AG04450 (cell line): ENCODE measurements at regions not wholly inside any gene's neighbourhood (a gene's known extent, or its start where the extent isn't known, plus 50 kb on each side); places are given as distances from the start of the nearest gene placed in this dataset.

Source experiments
- CTCF ChIA-PET: fragments of 300-600, 350-600 bp; formaldehyde crosslinking; extraction: SDS; loops from one replicate; lab custom pipeline; 2022; ENCODE audit warnings: antibody characterized with exemption, inconsistent platforms; lab: Charles Lee
- POLR2A ChIA-PET: fragments of 350-600 bp; formaldehyde crosslinking; extraction: SDS; loops from one replicate; lab custom pipeline; 2021; ENCODE audit warnings: antibody characterized with exemption, inconsistent platforms; lab: Yijun Ruan, JAX
- DNase-seq: peaks from one replicate; pipeline ENCODE4 v3.0.0-alpha.2; 2011; ENCODE audit warnings: low read depth, low spot score
- H3K27ac ChIP-seq: one replicate; pipeline ENCODE4 v1.5.1; 2012; ENCODE audit warnings: low read depth, low read length, control low read depth
- H3K27me3 ChIP-seq: one replicate; pipeline ENCODE4 v1.6.0; 2012; ENCODE audit warnings: low read length; ENCODE audit not compliant: control insufficient read depth, insufficient read depth
- H3K4me3 ChIP-seq: 2 replicates; pipeline ENCODE4 v1.5.1; 2011; ENCODE audit warnings: mild to moderate bottlenecking, low read depth, low read length, control low read depth
- H3K9me3 ChIP-seq: 2 replicates; pipeline ENCODE4 v1.5.1; 2012; ENCODE audit warnings: low read length; ENCODE audit not compliant: control insufficient read depth, insufficient read depth
- CTCF ChIP-seq: IDR thresholded peaks from 2 replicates; pipeline ENCODE4 v1.5.1; 2011; ENCODE audit warnings: low read depth, low read length, control low read depth, inconsistent platforms

DNA sequence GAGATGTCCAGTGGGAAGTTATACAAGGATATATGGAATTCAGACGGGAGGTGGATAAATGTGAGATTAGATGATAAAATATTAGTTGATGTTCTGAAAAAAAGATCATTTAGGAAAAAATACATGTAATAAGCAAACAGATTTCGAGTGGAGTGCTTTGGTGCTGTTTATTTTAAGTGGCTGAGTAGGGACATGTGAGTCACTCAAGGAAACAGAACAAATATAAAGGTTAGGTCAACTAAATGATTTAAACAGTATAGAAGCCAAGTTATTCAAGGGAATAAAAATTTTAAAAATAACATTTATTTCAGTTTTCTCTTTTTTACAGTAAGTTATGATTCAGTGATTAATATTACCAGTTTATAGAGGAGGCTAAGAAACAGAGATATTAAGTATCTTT, 1046.7 kb upstream of the B3GALT2 start:
- Histone ChIP-seq H3K27me3 (no peaks in the 10 kb centered on the region), H3K27ac (no peak overlapping the region), H3K9me3 (peaks cover 4% of the 10 kb centered on the region; the same call in 1 of the 2 replicates), H3K4me3 (no peak overlapping the region)
- POLR2A ChIA-PET: no interaction called here
- no peak for TF ChIP-seq CTCF
- DNase-seq: no peak
- CTCF ChIA-PET: no interaction called here

GRCh38 chr1:194230351-194231144, 1044.1 kb upstream of the B3GALT2 start:
- Histone ChIP-seq H3K27me3 (no peaks in the 10 kb centered on the region), H3K4me3 (no peak overlapping the region), H3K27ac (no peak overlapping the region), H3K9me3 (peaks cover 4% of the 10 kb centered on the region; the same call in 1 of the 2 replicates)
- CTCF ChIA-PET: no interaction called here
- TF ChIP-seq CTCF: no peak
- DNase-seq: no peak
- POLR2A ChIA-PET: no interaction called here

GRCh38 chr1:194228427-194228826, 1042.0 kb upstream of the B3GALT2 start:
- ChIA-PET POLR2A (no interaction called here), CTCF (interaction anchor here (0.8 kb wide), 1 partner anchor 12 kb away, joined by 3 read pairs; no protein-coding TSS in a partner anchor)
- Histone ChIP-seq H3K9me3 (peaks cover 4% of the 10 kb centered on the region; the same call in 1 of the 2 replicates), H3K27me3 (no peaks in the 10 kb centered on the region), H3K27ac (no peak overlapping the region), H3K4me3 (no peak overlapping the region)
- DNase-seq: no peak
- TF ChIP-seq CTCF: no peak

- no peaks in the 10 kb centered on the region for H3K27me3 ChIP-seq
- no peak for DNase-seq
- no peak overlapping the region for H3K4me3 ChIP-seq
- POLR2A ChIA-PET: no interaction called here
- no peak for TF ChIP-seq CTCF
- CTCF ChIA-PET: no interaction called here
- peaks cover 4% of the 10 kb centered on the region; the same call in 1 of the 2 replicates for H3K9me3 ChIP-seq
- no peak overlapping the region for H3K27ac ChIP-seq
These were observed 1040.7 kb upstream of the B3GALT2 start for GRCh38 chr1:194227161-194227560.

GRCh38 chr1:194225821-194226220, 1039.4 kb upstream of the B3GALT2 start:
- Histone ChIP-seq H3K27me3 (no peaks in the 10 kb centered on the region), H3K4me3 (no peak overlapping the region), H3K27ac (no peak overlapping the region), H3K9me3 (peaks cover 4% of the 10 kb centered on the region; the same call in 1 of the 2 replicates)
- DNase-seq: no peak
- ChIA-PET CTCF (no interaction called here), POLR2A (no interaction called here)
- no peak for TF ChIP-seq CTCF
